Bronchial epithelial cell (primary cell): ENCODE measurements at regions not wholly inside any gene's neighbourhood (a gene's known extent, or its start where the extent isn't known, plus 50 kb on each side); places are given as distances from the start of the nearest gene placed in this dataset.
A peak's percentile ranks its signal among the peaks of the same experiment; 100 is the strongest.

Experiments used
- DNase-seq: peaks from one replicate; pipeline ENCODE4 v3.0.0-alpha.2; 2010; ENCODE audit warnings: low read depth
- FAIRE-seq: peaks from 2 replicates; lab custom pipeline; 2011; peaks lifted over from hg19 to GRCh38; lab: Jason Lieb, UNC
- H3K27me3 ChIP-seq: 2 replicates; pipeline ENCODE4 v1.5.1; 2011; ENCODE audit warnings: low read length; ENCODE audit not compliant: control insufficient read depth, insufficient read depth
- H3K36me3 ChIP-seq: 2 replicates; pipeline ENCODE4 v1.5.1; 2011; ENCODE audit warnings: low read length; ENCODE audit not compliant: control insufficient read depth, insufficient read depth
- H3K4me3 ChIP-seq: 2 replicates; pipeline ENCODE4 v1.5.1; 2011; ENCODE audit warnings: mild to moderate bottlenecking, low read depth, low read length, control low read depth
- TF ChIP-seq, protein P1 (sequence below): IDR thresholded peaks from 2 replicates; pipeline ENCODE4 v1.5.1; 2011; ENCODE audit warnings: mild to moderate bottlenecking, moderate library complexity, low read length, control low read depth, inconsistent platforms; ENCODE audit not compliant: insufficient read depth, severe bottlenecking

DNA sequence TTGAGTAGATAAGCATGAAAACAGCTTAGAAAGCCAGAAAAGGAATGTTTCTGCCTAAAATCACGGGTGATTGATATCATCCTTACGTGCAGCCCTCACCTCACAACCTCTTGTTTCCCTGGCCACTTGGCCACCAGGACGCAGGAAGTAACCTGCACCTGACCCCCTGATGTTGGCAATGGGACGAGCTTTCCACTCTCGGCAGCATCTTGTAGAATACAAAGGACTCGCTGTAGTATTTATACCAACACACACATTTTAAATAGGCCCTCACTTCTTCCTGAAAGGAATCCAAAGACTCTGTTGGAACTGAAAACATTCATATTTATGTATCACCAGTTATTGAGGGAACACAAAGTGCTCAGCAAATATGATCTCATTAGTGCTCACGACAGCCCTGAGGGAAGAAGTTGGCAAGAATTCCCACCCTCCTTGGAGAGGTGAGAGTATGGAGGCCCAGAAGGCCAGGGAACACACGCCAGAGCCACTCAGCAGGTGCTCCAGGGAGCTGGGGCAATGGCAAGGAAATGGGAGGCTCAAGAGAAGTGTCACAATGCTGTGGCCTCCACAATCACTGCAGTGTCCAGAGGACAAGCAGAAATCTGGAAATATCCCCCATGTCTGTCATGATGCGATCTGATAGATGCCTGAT, 103.3 kb upstream of the KIT start:
- Histone ChIP-seq H3K27me3 (no peaks in the 10 kb centered on the region), H3K36me3 (no peaks in the 10 kb centered on the region), H3K4me3 (no peak overlapping the region)
- FAIRE-seq (no peak), DNase-seq (peak; percentile 25)
- TF ChIP-seq, protein P1, sequence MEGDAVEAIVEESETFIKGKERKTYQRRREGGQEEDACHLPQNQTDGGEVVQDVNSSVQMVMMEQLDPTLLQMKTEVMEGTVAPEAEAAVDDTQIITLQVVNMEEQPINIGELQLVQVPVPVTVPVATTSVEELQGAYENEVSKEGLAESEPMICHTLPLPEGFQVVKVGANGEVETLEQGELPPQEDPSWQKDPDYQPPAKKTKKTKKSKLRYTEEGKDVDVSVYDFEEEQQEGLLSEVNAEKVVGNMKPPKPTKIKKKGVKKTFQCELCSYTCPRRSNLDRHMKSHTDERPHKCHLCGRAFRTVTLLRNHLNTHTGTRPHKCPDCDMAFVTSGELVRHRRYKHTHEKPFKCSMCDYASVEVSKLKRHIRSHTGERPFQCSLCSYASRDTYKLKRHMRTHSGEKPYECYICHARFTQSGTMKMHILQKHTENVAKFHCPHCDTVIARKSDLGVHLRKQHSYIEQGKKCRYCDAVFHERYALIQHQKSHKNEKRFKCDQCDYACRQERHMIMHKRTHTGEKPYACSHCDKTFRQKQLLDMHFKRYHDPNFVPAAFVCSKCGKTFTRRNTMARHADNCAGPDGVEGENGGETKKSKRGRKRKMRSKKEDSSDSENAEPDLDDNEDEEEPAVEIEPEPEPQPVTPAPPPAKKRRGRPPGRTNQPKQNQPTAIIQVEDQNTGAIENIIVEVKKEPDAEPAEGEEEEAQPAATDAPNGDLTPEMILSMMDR, result no peak

DNA sequence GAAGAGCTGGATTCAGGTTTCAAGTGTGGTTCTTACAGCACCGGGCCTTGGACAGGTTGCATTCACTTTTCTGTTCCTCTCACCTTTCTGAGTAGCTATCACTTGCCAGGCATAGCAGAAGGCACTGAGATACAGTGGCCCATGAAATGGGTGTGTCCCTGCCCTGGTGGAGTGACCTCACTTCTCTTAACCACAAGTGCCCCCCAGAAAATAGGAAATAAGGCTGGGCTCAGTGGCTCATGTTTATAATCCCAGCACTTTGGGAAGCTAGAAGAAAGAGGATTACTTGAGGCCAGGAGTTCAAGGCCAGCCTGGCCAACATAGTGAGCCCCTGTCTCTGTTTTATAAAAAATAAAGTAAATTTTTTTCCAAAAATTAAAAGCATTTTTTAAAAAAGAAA, 101.7 kb upstream of the KIT start:
- Histone ChIP-seq H3K27me3 (no peaks in the 10 kb centered on the region), H3K4me3 (no peak overlapping the region), H3K36me3 (no peaks in the 10 kb centered on the region)
- TF ChIP-seq, protein P1, result no peak
- DNase-seq (no peak), FAIRE-seq (no peak)

DNA sequence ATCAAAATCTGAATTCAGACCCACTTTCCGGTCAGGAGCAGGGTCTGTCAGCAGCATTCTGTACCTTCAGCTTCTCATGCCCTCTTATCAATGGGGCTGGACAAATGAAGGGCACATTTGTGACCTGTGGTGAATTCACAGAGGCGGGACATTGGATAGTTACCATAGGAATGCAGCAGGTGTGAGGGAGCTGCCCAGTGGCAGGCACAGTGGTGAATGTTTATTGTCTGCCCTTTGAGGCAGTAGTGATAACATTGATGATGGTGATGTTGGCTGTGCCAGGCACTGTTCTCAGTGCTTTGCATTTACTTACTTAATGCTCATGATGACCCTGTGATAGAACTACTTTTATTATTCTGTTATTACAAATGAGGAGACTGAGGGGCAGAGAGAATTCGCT, 101.2 kb upstream of the KIT start:
- Histone ChIP-seq H3K27me3 (no peaks in the 10 kb centered on the region), H3K4me3 (no peak overlapping the region), H3K36me3 (no peaks in the 10 kb centered on the region)
- FAIRE-seq (no peak), DNase-seq (no peak)
- TF ChIP-seq, protein P1, result no peak

DNA sequence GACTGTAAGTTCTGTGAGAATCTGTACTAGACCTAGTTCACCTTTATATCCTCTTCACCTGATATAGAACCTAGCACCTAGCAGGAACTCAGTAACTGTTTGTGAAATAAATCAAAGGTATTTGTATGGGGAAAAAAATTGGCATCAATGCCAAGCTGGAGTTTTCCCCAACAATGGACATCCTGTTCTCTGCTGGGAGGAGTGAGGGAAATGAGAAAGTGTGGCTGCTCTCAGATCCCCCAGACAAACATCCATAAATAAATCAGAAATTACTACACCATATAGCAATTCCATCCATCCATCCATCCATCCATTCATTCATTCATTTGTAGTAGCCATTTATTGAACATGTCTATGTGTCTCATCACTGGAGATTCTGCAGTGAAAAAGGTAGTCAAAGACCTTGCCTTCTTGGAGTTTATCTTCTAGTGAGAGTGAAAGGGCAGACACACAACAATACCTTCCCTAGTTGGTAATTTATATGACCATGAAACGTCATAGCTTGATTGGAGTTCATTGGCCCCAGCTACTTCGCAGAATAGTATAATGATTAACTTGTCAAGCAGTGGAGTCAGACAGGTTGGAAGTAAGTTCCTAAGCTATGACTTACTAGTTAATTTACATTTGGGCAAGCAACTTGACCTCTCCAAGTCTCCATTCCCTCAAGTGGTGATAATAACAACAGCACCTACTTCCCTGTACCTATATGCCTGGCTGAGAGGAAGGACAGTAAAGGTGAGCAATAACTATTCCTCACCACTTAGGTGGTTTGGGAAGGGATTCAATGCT, 98.7 kb upstream of the KIT start:
- FAIRE-seq (no peak), DNase-seq (peak; percentile 19)
- Histone ChIP-seq H3K4me3 (no peak overlapping the region), H3K27me3 (no peaks in the 10 kb centered on the region), H3K36me3 (no peaks in the 10 kb centered on the region)
- TF ChIP-seq, protein P1, result no peak

DNA sequence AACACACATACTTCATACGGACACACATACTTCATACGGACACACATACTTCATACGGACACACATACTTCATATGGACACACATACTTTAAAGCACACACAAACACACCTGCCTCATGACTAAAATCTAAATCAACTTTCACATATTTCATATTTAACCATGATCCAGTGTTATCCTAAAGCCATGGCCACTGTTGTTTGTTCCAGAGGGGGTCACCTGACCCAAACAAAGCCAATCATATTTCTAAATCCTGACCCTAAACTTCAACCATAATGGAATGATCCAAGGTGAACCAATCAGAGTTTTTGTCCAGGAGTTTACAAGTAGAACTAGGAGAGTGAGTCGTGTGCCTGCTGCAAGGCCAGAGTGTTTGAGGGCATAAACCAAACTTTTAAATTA, 97.2 kb upstream of the KIT start:
- TF ChIP-seq, protein P1, result no peak
- no peaks in the 10 kb centered on the region for H3K36me3 ChIP-seq
- H3K27me3 ChIP-seq, result no peaks in the 10 kb centered on the region
- no peak overlapping the region for H3K4me3 ChIP-seq
- FAIRE-seq, result no peak
- DNase-seq, result no peak
